HEK293 (cell line): ENCODE measurements at regions not wholly inside any gene's neighbourhood (a gene's known extent, or its start where the extent isn't known, plus 50 kb on each side); places are given as distances from the start of the nearest gene placed in this dataset.

Experiments used
- MEIS1 ChIP-seq: sonication (generic); formaldehyde crosslinking; IDR thresholded peaks from 2 replicates; pipeline ENCODE4 v1.8.1; 2022; ENCODE audit warnings: missing genetic modification reagents, mild to moderate bottlenecking, borderline replicate concordance
- OSR2 ChIP-seq: fragments of 450-650 bp; formaldehyde crosslinking; IDR thresholded peaks from 2 replicates; pipeline ENCODE4 v1.5.1; 2016; ENCODE audit warnings: missing biosample characterization, missing genetic modification characterization
- ZNF114 ChIP-seq: fragments of 450-650 bp; formaldehyde crosslinking; IDR thresholded peaks from 2 replicates; pipeline ENCODE4 v1.5.0; 2017; ENCODE audit warnings: missing biosample characterization, missing genetic modification characterization
- ZNF174 ChIP-seq: fragments of 450-650 bp; formaldehyde crosslinking; IDR thresholded peaks from 2 replicates; pipeline ENCODE4 v1.5.0; 2017; ENCODE audit warnings: missing biosample characterization, mild to moderate bottlenecking, missing genetic modification characterization
- ZNF837 ChIP-seq: fragments of 450-650 bp; formaldehyde crosslinking; IDR thresholded peaks from 2 replicates; pipeline ENCODE4 v1.5.1; 2016; ENCODE audit warnings: missing biosample characterization, missing genetic modification characterization
- TF ChIP-seq, protein P1 (sequence below): fragments of 450-650 bp; formaldehyde crosslinking; IDR thresholded peaks from 2 replicates; pipeline ENCODE4 v1.5.1; 2016; ENCODE audit warnings: missing biosample characterization, missing genetic modification characterization

DNA sequence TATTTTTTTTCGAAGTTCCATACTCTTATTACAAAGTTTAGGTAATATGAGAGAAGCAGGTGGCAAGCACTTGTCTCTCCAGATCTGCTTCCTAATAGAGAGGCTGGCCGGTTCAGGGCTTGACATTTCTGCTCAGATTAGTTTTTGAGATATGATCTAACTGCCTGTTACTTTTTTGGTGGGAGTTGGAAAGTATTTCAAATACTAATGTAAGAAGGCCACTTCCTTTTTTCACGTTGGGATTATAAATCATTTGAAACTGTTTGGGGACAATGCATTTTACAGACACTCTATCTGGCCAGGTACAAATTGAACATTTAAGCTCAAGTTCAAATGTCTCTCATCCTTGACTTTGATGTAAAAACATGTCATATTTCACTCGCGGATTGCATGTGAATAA, 222.1 kb upstream of the SULF2 start:
- TF ChIP-seq, protein P1, sequence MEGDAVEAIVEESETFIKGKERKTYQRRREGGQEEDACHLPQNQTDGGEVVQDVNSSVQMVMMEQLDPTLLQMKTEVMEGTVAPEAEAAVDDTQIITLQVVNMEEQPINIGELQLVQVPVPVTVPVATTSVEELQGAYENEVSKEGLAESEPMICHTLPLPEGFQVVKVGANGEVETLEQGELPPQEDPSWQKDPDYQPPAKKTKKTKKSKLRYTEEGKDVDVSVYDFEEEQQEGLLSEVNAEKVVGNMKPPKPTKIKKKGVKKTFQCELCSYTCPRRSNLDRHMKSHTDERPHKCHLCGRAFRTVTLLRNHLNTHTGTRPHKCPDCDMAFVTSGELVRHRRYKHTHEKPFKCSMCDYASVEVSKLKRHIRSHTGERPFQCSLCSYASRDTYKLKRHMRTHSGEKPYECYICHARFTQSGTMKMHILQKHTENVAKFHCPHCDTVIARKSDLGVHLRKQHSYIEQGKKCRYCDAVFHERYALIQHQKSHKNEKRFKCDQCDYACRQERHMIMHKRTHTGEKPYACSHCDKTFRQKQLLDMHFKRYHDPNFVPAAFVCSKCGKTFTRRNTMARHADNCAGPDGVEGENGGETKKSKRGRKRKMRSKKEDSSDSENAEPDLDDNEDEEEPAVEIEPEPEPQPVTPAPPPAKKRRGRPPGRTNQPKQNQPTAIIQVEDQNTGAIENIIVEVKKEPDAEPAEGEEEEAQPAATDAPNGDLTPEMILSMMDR (tag by site-specific recombination) = no peak
- no peak for TF ChIP-seq ZNF837 (tag by site-specific recombination)
- TF ChIP-seq OSR2 (tag by site-specific recombination) = no peak
- TF ChIP-seq ZNF174 (tag by site-specific recombination) = no peak
- no peak for TF ChIP-seq ZNF114 (tag by site-specific recombination)
- no peak for TF ChIP-seq MEIS1 (CRISPR knock-in tag)
